Occipital lobe (tissue), 1 donor: ENCODE measurements at regions not wholly inside any gene's neighbourhood (a gene's known extent, or its start where the extent isn't known, plus 50 kb on each side); places are given as distances from the start of the nearest gene placed in this dataset.
"Not testable (repeated sequence)": the region's sequence is repeated elsewhere in the genome, so short reads cannot be mapped to it uniquely, and the experiment has no call there.

Experiments used
- DNase-seq: peaks from one replicate; lab custom pipeline; 2025; lab: John Stamatoyannopoulos, UW

DNA sequence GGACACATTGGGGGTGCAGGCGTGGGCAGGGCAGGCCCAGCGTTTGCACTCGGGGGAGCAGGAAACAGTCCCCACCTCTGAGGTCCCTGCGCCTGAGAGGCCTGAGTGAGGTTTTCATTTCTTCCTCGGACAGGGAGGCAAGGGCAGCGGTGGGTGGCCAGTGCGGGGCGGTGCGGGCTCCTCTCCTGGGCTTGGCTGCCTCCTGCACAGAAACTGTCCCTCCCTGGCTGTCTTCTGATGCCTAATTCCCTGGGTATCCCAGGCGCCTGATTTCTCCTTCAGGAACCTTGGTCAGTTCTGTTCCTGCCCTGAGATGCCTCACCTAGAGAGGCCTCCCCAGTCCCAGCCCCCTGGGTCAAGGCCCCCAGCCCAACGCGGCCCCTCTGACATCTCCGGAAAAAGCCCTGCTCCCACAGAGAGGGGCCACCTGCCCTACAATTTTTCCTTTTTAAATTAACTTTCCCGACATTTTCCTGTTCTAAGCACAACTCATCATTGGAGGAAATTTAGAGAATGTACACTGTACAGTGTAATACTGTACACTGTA, 260.3 kb downstream of the ADGRD1 start:
- DNase-seq = no peak

DNA sequence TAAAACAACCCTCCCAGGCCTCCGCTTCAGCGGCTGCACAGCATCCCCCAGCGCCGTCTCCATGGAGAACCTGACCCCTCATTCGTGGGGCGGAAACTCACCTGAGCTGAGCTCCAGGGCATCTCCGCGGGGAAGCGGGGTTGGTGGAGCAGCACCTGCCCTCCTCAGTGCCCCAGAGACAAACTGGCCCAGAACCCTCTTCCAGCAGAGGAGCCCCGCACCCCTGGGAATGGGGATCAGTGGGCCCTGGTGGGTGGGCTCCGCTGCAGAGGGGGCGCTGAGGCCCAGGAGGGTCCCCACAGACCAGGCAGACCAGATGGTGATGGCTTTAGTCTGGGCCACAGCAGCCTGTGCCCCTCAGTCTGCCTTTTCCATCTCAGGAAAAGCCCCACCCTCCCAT, 261.2 kb downstream of the ADGRD1 start:
- not testable (repeated sequence) for DNase-seq

DNA sequence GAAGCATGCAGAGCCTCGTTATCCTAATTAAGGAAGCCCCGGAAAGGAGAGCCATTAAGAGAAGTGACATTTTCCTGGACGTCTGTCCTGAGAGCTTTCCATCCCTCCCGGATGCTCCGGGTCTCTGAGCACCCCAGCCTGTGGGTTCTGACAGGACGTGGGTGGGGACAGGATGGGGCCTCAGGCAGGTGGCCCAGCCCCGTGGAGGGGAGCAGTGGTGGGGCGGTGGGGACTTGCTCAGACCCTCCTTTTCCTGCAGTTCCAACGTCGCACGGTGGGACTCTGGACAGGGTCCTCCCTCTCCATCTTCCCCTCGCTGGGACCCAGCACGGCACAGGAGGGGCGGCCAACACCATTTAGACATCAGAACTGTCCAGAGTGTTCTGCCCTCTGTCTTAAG, 262.9 kb downstream of the ADGRD1 start:
- not testable (repeated sequence) for DNase-seq

DNA sequence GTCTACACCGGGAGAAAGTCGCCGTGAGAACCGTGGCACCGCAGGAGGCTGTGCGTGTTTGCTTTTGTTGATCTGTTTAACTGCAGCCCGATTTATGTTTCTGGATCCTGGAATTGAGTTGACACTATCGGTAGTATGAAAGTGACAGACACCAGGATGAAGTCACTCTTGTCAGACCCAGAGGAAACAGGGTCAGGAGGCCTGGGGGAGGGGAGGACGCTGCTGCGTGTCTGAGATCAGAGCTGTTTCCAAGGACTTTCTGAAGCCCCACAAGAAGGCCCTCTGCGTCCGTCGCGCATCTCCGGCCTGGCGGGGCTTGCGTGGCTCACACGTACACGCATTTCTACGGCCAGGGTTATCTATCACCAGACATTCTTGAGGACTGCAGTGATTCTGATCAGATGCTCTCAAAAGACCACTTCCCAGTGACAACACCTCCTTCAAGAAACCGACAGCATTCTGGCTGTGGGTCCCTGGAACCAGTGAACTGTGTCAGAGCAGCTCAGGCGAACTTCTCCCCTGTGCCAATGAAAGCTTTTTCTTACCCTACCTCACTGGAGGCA, 263.4 kb downstream of the ADGRD1 start:
- no peak for DNase-seq

DNA sequence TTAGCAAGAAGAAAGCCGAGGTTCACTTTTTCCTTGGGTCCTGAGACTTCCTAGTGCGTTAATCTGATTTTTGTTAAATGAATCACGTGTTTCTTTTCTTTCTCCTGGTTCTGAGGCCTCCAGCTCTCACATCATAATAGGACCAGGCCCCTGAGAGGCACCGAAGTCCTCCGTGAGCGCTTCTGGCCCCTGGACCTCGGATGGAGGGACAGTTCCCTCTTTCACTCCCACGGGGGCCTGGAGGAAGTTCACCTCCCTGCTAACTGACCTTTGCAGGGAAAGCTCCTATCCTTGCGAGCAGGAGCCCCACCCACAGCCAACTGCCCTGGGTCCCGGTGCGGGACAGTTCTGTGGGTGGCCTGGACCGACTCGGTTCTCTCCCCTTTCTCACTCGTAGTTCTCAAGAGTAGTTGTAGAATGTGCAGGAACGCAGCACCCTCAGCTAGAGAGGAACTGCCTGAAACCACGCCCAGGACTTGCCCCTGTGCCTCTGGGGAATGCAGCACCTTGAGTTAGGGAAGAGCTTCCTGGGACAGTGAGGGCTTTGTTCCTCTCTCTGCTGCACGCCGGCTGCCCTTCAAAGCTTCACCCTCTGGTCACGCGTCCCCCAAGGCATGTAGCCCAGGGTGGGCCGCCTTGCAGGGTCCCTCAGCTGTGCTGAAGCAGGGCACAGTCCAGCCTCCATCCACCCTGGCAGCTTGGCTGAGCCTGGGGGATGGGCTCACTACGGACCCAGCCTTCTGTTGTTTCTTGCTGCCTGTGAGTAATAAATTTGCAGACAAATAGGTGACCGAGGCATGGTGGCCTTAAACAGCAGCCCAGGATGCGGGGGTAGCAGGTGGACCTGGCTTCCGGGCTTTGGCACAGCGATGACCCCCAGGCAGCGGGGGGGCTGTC, 264.6 kb downstream of the ADGRD1 start:
- DNase-seq = no peak

DNA sequence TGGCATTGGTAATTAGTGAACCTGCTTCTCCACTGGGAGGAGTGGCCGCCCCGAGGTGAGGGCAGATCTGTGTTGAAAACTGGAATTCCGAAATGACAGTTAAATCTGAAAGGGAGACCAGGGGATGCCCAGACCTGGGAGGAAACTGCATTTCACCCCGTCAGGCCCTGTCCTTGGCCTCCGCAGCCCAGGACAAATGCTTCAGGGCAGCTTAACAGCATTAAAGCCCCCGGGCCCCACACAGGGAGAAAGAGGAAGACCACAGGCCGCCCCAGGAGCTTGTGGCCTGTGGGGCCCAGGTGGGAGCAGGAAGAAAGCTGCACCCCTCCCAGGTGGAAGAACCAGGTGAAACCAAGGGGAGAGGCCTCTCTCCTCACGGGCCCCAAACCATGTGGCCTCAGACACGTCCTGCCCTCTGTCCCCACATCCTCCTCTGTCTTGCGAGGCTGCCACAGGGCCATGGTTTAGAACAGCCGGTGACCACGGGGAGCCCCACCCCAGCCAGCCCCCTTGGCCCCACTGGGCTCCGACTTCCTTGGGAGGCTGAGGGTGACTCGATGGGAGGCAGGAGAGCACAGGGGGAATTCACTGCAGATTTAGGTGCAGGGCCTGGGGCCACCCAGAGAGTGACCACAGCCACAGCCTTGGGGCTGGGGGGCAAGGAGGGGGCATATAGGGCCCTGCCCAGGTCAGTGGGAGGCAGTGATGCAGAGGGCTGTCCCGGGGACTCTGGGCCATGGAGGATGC, 265.4 kb downstream of the ADGRD1 start:
- no peak for DNase-seq

DNA sequence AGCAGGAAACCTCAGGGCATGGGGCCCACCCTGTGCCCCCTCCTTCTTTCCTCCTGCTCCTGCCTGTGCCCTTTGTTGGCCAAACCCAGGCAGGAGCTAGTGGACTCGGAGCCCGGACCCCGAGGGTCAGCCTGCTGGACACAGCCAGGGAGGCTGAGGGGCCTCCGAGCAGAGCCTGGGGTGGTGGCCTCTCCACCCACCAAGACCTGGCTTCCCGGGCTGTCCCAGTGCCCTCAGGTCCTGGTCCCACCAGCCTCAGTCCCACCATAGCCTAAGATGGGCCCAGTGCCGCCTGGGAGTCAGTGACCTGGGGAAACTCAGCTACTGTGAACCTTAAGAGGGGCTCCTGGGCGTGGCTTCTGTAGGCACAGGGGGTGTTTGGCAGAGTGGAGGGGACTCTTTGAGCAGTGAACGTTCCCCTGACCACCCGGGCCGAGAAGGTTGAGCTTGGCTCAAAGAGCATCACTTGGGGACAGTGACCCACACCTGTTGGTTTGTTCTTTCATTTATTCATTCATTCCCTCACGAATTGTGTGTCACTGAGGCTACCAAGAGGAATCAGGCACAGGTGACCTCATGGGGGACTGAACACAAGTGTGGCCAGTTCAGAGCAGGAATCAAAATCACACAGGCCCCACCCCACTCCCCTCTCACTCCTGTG, 266.1 kb downstream of the ADGRD1 start:
- DNase-seq = no peak

DNA sequence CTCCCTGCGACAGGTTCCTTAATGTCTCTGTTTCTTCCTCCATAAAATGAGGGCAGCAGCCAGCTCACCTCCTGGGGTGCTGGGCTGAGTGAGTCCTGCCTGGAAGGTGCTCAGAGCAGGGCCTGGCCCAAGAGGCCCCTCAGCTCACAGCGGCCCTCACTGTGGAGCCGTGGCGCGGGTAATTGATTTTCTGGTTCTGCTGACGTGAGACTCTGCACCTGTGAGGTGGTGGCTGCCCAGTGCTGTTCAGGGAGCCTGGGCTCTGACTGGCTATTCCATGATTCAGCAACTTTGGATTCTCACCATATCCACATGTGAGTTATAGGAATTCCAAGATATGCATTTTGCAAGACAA, 266.6 kb downstream of the ADGRD1 start:
- DNase-seq = no peak

DNA sequence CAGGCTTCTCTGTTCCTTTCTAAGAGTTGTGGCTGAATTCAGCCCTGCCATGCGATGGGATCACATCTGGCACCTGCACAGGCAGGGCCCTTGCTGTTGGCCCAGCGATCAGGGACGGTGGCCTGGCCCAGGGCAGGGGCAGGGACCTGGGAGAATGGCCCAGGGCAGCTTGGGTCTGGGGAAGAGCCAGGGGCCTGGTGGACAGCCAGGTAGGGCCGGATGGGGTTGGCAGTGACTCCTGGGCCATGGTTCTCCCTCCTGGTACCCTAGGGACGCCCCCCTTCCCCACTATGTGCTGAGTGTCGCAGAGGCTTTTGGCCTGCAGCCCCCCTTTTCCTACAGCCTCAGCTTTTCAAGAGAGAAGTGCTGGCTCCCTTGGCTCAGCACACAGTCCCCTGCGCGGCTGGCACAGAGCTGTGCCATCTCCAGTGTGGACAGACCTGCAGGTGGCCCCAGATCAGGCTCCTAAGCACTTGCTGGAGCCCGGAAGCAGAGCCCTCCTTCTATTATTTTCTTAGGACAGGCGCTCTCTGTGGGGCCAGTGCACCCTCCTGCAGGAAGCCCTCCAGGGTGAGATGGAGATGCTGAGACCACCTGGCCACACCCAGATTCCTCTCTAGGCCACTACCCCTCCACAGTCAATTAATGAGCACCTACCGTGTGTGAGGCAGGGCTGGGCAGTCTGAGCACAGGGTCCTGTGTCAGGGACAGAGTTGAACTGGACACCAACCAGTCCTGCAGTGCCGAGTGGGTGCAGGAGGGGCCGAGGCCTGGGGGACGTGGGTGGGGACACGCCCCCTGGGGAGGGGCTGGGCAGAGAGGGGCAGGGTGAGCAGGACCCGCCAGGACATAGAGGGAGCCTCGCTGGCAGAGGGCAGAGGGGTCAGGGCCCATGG, 267.6 kb downstream of the ADGRD1 start:
- DNase-seq = no peak

DNA sequence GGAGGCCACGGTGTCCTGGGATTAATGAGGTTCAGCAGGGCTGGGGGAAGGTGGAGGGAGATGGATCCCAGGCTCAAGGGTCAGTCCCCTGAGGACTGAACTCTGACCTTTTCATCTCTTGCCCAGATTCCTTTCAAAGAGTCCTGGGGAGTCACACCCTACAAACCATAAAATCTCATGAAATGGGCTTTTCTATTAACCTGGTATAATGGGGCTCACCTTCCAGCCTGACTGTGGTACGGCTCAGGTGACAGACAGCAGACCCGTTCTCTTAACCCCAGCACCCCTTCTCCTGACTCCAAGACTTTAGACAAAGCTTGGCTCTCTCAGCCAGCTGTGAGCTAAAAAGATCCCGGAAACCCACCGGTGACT, 268.2 kb downstream of the ADGRD1 start:
- DNase-seq = no peak

DNA sequence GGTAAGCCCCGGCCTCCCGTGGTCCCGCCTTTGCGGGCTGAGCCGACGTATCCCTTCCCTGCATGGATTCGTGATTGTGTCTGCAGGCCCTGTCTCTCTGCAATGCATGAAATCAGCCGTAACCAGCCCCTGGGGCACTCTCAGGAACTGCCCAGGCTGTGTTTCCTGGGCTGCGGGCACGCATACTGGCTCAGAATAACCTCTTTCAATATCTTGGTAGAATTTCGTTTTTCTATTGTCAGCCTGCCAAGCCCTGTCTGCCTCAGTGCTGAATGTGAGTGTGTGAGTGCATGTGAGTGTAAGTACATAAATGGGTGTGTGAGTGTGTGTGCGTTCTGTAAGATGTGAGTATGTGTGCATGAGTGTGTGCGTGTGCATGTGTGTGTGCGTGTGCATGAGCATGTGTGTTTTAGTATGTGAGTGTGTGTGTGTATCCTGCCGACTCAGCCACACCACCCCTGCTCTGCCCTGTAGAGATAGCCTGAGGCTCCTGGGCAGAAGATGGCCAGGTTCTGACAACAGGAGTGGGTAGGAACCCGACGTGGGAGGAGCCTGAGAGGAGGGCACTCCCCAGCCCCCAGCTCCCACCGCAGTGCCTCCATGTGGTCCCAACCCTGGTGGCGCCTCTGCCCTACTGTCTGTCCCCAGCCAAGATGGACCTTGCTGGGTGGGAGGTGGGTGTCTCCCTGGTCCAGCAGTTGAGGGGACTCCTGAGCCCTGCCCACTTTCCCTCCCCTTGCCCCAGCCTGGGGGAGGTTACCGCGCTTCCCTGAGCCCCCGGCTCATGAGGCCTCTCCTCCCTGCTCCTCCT, 268.8 kb downstream of the ADGRD1 start:
- DNase-seq = no peak

DNA sequence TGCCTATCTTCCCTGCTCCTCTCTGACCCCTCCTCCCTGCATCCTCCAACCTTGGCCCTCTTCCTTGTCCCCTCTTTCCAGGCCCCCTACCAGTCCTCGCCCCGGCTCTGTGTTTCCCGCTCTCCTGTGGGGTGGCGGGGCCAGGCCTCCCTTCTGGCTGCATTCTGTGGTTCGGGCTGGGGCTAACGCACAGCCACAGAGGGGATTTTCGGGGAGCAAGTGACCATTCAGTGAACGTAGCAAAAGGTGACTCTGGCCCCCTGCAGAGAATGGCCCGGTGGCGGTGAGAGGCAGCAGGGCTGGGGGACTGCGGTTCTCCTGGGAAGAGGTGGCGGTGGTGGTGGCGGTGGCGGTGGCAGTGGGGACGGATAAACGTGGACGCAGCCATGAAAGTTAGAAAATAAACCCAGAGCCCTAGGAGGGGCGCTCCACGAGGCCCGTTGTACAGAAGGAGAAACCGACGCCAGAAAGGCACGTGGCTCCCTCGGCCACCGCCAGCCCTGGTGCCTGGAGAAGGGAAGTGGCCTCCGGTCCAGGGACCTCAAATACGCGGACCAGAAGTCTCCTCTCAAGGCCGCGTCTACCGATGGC, 269.6 kb downstream of the ADGRD1 start:
- DNase-seq = no peak

DNA sequence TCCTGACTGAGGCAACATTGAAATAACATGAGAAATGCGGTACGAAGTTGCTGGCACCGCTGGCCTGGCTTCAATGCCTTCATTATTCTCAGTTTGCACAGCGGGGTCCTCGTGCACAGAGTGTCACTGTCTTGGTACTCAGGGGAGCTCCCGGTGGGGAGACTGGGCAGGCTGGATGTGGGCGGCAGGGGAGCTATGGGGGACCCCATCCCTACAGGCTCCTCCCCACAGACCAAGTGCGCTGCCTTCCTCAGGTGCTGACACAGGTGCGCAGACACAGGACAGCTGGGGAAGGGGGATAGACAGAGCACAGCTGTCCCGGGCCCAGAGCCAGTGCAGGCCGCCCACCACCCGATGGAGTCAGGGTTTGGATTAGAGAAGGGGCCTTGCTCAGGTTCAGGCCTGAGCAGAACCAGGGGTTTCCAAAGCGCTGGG, 270.1 kb downstream of the ADGRD1 start:
- no peak for DNase-seq

DNA sequence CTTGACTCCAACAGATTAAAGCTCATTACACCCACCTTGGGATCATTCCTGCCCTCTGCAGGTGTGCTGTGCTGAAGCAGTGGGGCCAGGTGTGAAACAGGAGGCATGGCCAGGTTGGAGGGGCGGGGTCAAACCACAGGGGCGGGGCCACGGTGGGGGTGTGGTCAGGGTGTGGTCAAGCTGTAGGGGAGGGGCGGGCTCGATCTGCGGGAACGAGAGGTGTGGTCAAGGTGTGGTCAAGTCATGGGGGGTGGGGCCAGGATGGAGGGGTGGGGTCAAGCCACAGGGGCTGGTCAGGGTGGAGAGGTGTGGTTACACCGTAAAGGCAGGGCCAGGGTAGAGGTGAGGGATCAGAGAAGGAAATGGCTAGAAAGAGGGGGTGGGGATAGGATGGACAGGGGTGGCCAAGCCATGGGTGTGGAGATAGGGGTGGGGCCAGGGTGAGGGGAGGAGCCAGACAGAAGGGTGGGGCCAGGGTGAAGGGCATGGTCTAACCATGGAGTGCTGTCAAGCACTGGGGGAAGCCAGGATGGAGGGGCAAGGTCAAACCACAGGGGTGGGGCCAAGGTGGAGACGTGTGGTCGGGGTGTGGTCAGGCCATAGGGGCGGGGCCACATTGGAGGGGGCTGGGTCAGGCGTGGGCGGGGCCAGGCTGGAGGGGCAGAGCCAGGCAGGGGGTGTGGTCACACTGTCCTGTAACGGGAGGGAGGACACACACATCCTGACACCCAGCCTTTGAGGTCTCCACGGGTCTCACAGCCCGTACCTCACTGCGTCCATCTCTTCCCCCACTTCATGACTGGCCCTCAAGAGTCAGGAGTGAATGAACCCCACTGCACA, 270.7 kb downstream of the ADGRD1 start:
- DNase-seq = not testable (repeated sequence)

DNA sequence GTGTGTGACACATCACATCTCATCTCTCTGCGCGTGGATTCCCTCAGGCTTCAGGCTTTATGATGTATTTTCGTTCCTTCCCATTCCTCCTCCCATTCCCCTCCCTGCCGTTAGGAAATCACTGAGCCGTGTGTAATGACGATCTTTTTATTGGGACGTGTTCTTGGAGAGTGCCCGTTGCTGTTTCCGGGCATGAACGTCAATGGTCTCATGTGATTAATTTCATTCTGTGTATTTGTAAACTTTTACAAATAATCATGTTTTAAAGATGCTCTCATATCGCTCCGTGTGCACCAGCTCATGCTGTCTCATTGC, 271.3 kb downstream of the ADGRD1 start:
- not testable (repeated sequence) for DNase-seq

DNA sequence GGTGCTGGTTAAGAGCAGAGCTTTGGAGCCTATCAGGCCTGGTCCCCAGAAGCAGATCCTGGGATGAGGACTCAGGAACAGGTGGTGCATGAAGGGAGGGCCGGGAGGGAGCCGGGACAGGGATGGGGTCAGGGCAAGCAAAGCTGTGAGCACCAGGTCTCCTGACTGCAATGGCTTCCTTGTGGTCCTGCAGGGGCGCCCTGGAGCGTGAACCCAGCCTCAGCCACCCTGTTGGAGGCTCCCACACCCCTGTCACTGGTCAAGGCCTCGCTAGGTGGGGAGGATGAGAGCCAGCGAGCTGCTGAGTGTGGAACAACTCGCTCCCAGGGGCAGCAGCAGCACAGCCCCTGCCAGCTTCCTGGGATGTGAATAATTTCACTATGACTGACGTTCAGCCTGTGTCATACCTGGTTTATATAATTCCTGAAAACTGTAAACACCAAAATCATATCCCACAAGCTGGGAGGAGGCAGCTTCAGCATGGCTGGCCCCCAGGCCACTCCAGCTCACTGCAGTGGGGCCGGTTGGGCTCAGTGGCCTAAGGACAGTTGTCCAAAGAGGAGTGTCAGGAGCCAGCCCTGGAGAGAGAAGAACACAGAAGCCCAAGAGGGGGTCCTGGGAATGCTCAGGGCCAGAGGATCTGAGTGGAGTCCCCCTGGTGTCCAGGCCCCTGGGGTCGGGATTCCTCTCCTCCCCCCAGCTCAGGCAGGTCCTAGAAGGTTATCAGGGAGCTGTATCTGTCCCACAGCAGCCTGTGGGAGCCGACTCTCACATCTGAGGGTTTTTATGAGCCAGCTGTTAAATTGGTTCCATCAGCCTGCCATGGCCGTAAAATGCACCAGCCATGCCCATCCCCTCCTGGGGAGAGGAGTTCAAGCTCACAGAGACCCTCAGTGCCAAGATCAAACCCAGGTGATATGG, 272.9 kb downstream of the ADGRD1 start:
- no peak for DNase-seq

DNA sequence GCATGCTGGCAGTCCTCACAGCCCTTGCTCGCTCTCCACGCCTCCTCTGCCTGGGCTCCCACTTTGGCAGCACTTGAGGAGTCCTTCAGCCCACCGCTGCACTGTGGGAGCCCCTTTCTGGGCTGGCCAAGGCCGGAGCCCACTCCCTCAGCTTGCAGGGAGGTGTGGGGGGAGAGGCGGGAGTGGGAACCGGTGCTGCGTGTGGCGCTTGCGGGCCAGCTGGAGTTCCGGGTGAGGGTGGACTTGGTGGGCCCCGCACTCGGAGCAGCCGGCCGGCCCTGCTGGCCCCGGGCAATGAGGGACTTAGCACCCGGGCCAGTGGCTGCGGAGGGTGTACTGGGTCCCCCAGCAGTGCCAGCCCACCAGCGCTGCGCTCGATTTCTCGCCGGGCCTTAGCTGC, 273.9 kb downstream of the ADGRD1 start:
- not testable (repeated sequence) for DNase-seq

DNA sequence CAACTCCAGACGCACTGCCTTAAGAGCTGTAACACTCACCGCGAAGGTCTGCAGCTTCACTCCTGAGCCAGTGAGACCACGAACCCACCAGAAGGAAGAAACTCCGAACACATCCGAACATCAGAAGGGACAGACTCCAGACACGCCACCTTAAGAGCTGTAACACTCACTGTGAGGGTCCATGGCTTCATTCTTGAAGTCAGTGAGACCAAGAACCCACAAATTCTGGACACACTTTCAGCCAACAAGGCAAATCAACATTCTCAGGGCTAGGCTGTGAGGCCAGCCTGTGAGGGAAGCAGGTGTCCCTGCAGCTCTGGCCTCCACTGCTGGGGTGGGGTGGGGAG, 275.3 kb downstream of the ADGRD1 start:
- DNase-seq = not testable (repeated sequence)
